ENCODE measurements at regions not wholly inside any gene's neighbourhood (a gene's known extent, or its start where the extent isn't known, plus 50 kb on each side); places are given as distances from the start of the nearest gene placed in this dataset.
A peak's percentile ranks its signal among the peaks of the same experiment; 100 is the strongest.

GRCh38 chr11:8794126-8794525, 111.5 kb downstream of the RPL27A start:
- DNase-seq (ENCODE audit: extremely low read depth, low read depth) = no peak

GRCh38 chr11:8794677-8795103, 112.1 kb downstream of the RPL27A start:
- no peak for DNase-seq (ENCODE audit: extremely low read depth, low read depth)

GRCh38 chr11:8796941-8797340, 114.0 kb upstream of the AKIP1 start:
- no peak for DNase-seq (ENCODE audit: extremely low read depth, low read depth)

DNA sequence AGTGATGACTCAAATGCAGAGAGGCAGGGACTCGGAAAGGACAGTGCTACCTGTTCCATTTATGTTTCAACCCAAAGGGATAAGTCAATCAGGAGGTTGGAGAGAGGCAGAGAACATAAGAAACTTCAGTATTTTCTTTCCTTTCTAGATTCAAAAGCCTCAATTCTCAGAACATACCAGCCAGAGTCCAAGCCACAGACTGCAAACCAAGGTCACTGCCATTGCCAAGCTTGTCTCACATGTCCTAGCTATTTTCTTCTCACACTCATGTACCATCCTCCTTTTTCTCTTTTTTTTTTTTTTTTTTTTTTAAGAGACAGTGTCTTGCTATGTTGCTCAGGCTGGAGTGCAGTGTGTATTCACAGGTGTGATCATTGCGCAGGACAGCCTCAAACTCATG, 111.7 kb upstream of the AKIP1 start:
- DNase-seq (ENCODE audit: extremely low read depth, low read depth) = no peak

- DNase-seq (ENCODE audit: extremely low read depth, low read depth) = no peak
These were observed 110.4 kb upstream of the AKIP1 start for GRCh38 chr11:8800520-8801110.

GRCh38 chr11:8801121-8801520, 109.9 kb upstream of the AKIP1 start:
- no peak for DNase-seq (ENCODE audit: extremely low read depth, low read depth)

- DNase-seq (ENCODE audit: extremely low read depth, low read depth) = no peak
These were observed 108.7 kb upstream of the AKIP1 start for GRCh38 chr11:8802251-8802650.

DNA sequence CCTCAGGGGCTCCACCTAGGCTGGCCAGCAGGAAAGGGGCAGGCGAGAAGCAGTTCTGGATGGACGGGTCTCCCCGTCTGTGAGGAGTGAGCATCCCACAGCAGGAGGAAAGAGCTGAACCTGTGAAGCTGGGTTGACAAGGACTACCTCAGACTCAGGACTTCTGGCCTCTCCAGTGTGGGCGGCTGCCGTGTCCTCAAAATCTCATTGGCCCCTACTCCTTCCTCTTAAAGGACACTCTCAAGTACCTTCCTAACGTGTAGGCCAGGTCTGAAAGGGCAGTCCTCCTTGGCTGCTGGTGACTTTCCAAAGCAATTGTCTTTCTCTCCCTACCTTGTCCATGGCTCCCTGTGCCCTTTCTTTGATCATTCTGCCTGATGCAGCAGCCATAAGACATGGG, 107.0 kb upstream of the AKIP1 start:
- no peak for DNase-seq (ENCODE audit: extremely low read depth, low read depth)

GRCh38 chr11:8805296-8805695, 105.7 kb upstream of the AKIP1 start:
- DNase-seq (ENCODE audit: extremely low read depth, low read depth) = no peak

GRCh38 chr11:8806974-8807373, 104.0 kb upstream of the AKIP1 start:
- DNase-seq (ENCODE audit: extremely low read depth, low read depth) = no peak

- DNase-seq (ENCODE audit: extremely low read depth, low read depth) = no peak
These were observed 103.3 kb upstream of the AKIP1 start for GRCh38 chr11:8807544-8808225.

DNA sequence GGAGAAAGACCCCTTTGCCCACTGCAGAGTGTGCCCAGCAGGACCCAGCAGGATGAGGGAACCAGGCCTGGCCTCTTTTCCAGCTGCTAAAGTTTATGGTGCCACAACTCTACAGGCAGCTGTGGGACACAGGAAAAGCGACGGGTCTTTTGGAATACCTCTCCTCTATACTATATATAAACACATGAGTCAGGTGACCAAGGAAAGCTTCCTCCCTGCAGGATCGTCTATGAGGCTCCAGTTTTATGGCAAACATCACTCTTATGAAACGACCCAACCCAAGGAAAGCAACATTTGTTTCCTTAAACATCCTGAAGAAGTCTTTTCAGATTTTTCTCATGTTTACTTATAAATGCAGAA, 102.8 kb upstream of the AKIP1 start:
- DNase-seq (ENCODE audit: extremely low read depth, low read depth) = no peak

DNA sequence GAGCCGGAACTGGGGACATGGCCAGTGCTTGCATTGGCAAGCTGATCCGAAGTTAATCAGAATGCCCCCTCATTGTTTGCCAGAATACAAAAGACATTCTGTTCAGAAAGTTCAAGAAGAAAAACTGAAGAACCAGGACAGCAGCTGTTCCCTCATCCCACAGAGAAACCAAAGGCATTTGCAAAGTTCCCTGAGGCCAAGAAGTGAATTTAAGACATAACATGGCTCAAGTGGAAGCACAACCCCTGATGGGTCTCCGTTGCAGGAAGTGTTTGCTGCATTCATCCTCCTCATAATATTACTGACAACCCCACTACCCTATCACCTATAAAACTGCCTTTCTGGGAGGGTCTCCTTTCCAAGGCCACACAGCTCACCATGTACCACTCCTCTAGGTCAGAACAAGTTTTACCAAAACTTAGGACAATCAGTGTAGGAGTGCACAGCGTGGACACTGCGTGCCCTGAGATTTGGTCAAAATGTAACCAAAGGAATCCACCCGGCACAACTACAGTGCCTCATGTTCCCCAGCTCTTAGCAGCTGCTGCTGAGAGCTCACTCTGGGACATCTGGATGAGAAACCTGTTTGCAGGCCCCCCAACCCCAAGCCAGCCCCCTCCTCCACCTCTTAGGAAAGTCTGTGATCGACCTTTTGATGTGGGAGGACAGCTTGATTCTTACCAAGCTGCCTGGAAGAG, 101.6 kb upstream of the AKIP1 start:
- no peak for DNase-seq (ENCODE audit: extremely low read depth, low read depth)

DNA sequence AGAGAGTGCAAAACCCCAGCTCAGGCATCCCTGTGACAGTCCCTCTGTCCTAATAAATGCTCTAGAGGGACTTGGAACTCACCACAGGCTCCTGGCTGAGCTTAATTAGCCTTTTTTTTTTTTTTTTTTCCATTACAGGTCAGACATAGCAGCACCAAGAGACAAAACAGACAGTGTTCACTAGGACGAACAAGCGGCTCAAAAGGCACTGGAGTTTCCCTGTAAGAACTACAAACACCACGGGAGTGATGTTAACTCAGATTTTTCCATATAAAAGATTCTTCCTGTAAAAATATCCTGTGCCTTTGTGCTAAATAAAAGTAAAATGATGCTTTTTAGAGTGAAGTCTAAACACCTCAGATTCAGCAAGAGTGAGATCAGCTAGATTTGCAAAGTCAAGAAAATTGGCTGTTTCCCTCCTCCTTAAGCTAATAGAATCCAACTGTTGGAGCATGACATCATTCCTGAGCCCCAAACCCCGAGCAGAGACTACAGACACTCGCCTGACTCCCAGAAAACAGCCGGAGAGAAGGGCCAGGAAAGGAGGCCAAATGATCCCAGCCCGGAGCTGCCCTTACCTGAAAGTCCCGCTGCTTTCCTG, 101.0 kb upstream of the AKIP1 start:
- DNase-seq (ENCODE audit: extremely low read depth, low read depth) = no peak

GRCh38 chr11:8810540-8811301, 100.3 kb upstream of the AKIP1 start:
- DNase-seq (ENCODE audit: extremely low read depth, low read depth) = peak; percentile 50

DNA sequence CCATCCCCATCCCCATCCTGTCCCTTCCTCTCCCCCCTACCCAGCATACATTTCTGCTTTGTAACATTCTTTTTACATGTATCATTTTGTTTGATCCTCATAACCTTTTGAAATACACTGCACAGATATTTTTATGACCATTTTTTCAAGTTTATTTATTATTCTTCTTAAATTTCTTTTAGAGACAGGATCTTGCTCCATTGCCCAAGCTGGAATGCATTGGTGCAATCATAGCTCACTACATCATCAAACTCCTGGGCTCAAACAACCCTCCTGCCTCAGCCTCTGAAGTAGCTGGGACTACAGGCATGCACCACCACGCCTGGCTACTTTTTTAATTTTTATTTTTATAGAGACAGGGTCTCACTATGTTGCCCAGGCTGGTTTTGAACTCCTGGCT, 99.4 kb upstream of the AKIP1 start:
- no peak for DNase-seq (ENCODE audit: extremely low read depth, low read depth)

DNA sequence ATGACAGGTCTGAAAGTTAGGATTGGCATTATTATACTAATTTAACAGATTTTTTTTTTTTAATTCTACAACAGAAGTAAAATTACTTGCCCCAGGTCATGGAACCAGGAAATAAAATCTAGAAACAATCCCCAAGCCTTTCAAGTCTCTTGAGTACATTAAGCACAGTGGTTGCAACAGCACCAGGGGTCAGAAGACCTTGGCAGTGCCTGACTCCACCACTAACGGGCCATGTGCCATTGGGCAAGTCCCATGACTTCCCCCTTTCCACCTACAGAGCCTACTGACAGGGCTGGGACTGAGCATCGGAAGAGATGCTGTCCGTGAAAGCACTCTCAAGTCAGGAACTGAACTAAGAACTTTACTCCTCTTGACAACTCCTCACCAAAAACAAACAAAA, 98.6 kb upstream of the AKIP1 start:
- no peak for DNase-seq (ENCODE audit: extremely low read depth, low read depth)

GRCh38 chr11:8813658-8814057, 97.3 kb upstream of the AKIP1 start:
- peak; percentile 54 for DNase-seq (ENCODE audit: extremely low read depth, low read depth)

- no peak for DNase-seq (ENCODE audit: extremely low read depth, low read depth)
These were observed 96.6 kb upstream of the AKIP1 start for GRCh38 chr11:8814209-8814922.

DNA sequence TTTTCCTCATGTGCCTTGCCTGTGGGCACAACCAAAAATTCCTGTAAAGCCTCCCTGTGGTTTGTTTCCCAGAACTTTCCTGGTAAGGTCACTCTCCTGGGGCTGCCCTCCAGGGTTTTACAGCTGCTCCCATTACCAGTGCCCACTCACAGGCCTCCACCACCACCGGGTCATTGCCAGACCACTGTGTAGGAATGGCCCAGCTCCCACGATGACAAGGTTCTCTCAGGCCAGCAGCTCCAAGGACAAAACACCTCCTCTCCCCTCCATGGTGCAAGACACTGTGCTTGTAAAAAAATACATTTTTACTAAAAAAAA, 96.1 kb upstream of the AKIP1 start:
- no peak for DNase-seq (ENCODE audit: extremely low read depth, low read depth)

DNA sequence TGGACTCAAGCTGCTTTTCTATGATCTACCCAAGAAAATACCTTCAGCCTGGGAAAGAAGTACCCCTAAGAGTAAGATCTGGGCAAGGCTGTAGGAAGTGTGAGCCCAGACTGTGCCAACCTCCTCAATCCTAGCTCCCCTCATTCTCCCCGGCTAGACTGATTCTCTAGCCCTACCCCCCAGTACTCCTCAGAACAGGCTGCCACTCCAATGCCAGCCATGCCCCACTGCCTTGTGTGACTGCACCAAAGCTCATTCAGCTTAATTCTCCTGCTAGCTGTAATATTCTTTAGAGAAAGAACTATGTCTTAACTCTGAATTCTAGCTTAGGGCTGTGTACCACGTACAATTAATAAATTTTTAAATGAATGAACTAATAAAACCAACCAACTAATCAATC, 92.6 kb upstream of the AKIP1 start:
- no peak for DNase-seq (ENCODE audit: extremely low read depth, low read depth)
